SU-DHL-6 (cell line): ENCODE measurements at regions not wholly inside any gene's neighbourhood (a gene's known extent, or its start where the extent isn't known, plus 50 kb on each side); places are given as distances from the start of the nearest gene placed in this dataset.

Experiments used
- CTCF ChIP-seq: fragments of 200-600 bp; sonication (generic); IDR thresholded peaks from one replicate; pipeline ENCODE4 v1.5.1; 2017; ENCODE audit warnings: antibody characterized with exemption, mild to moderate bottlenecking, low read length, moderate library complexity; ENCODE audit not compliant: insufficient read depth, poor library complexity, severe bottlenecking
- EZH2phosphoT487 ChIP-seq: fragments of 200-600 bp; sonication (generic), shearing (Covaris generic); conservative IDR thresholded peaks from 2 replicates; pipeline ENCODE4 v1.6.1; 2018; ENCODE audit warnings: mild to moderate bottlenecking, antibody characterized with exemption, low read length, moderate library complexity, mixed read lengths

GRCh38 chr12:108063192-108063591 lies 65.9 kb upstream of the WSCD2 start:
- peak; percentile 39 for TF ChIP-seq CTCF
- TF ChIP-seq EZH2phosphoT487, result no peak
